Caco-2 (cell line): ENCODE measurements at regions not wholly inside any gene's neighbourhood (a gene's known extent, or its start where the extent isn't known, plus 50 kb on each side); places are given as distances from the start of the nearest gene placed in this dataset.

Experiments used
- BruUV-seq: library from RNA; stranded (reverse); fragments of 400-500 nt; replicated peaks from 2 replicates; lab custom pipeline; 2021; lab: Mats Ljungman, UMichigan
- CTCF ChIA-PET: fragments of 300-600 bp; sonication (Branson Sonifier 250); formaldehyde crosslinking; loops from one replicate; lab custom pipeline; 2022; ENCODE audit warnings: antibody characterized with exemption; lab: Charles Lee
- POLR2A ChIA-PET: fragments of 300-600 bp; sonication (Branson Sonifier 250); formaldehyde crosslinking; loops from one replicate; lab custom pipeline; 2022; ENCODE audit warnings: antibody characterized with exemption; lab: Charles Lee
- DNase-seq, 2 experiments: peaks; one replicate each; pipeline versions ENCODE4 v3.0.0 to v3.0.0-alpha.2; 2020 to 2022
- H3K27me3 ChIP-seq: replicated peaks from 2 replicates; pipeline ENCODE4 v1.6.0; 2011; ENCODE audit warnings: low read length; ENCODE audit not compliant: control insufficient read depth, insufficient read depth
- H3K36me3 ChIP-seq: 2 replicates; pipeline ENCODE4 v1.5.1; 2011; ENCODE audit warnings: low read length; ENCODE audit not compliant: control insufficient read depth, insufficient read depth
- H3K4me1 ChIP-seq: fragments of 250-450 bp; sonication (Bioruptor Pico); 2 replicates; pipeline ENCODE4 v1.5.1; 2020; ENCODE audit warnings: mild to moderate bottlenecking
- H3K4me3 ChIP-seq: 2 replicates; pipeline ENCODE4 v1.5.1; 2011; ENCODE audit warnings: low read depth, mild to moderate bottlenecking, control low read depth, low read length
- H3K9me3 ChIP-seq: fragments of 250-450 bp; sonication (Bioruptor Pico); 2 replicates; pipeline ENCODE4 v1.5.1; 2020; ENCODE audit warnings: mild to moderate bottlenecking, moderate library complexity
- H3K27ac Mint-ChIP-seq: one replicate; pipeline ENCODE4 v1.8.0; 2022; ENCODE audit warnings: mixed read lengths; ENCODE audit not compliant: unreplicated experiment
- H3K27me3 Mint-ChIP-seq: one replicate; pipeline ENCODE4 v1.8.0; 2022; ENCODE audit warnings: mixed read lengths; ENCODE audit not compliant: insufficient read depth, unreplicated experiment
- H3K36me3 Mint-ChIP-seq: one replicate; pipeline ENCODE4 v1.8.0; 2022; ENCODE audit warnings: mild to moderate bottlenecking, mixed read lengths; ENCODE audit not compliant: insufficient read depth, unreplicated experiment
- H3K4me1 Mint-ChIP-seq: one replicate; pipeline ENCODE4 v1.8.0; 2022; ENCODE audit warnings: low read depth, mixed read lengths; ENCODE audit not compliant: unreplicated experiment
- H3K4me3 Mint-ChIP-seq: one replicate; pipeline ENCODE4 v1.8.0; 2022; ENCODE audit warnings: mild to moderate bottlenecking, moderate library complexity, mixed read lengths; ENCODE audit not compliant: unreplicated experiment
- H3K9me3 Mint-ChIP-seq: one replicate; pipeline ENCODE4 v1.8.0; 2022; ENCODE audit warnings: mixed read lengths; ENCODE audit not compliant: unreplicated experiment
- intact Hi-C: fragments of 100-400 bp; cut with micrococcal nuclease; formaldehyde crosslinking; loops from one replicate; pipeline ENCODE4 v1.10.0; 2022; ENCODE audit not compliant: unreplicated experiment
- TF ChIP-seq, protein P1 (sequence below), 2 experiments: fragments of 200-600 bp in 1 of 2; IDR thresholded peaks; 1 replicate in 1 of 2; 2 replicates in 1 of 2; pipeline versions ENCODE4 v1.5.1 to v1.8.0; 2011 to 2022; ENCODE audit warnings: antibody characterized with exemption in 1 of 2, control low read depth in 1 of 2, inconsistent platforms in 1 of 2, low read depth in 1 of 2, low read length in 1 of 2, mild to moderate bottlenecking in 1 of 2, moderate library complexity in 1 of 2; ENCODE audit not compliant: insufficient read depth in 1 of 2, severe bottlenecking in 1 of 2, unreplicated experiment in 1 of 2

DNA sequence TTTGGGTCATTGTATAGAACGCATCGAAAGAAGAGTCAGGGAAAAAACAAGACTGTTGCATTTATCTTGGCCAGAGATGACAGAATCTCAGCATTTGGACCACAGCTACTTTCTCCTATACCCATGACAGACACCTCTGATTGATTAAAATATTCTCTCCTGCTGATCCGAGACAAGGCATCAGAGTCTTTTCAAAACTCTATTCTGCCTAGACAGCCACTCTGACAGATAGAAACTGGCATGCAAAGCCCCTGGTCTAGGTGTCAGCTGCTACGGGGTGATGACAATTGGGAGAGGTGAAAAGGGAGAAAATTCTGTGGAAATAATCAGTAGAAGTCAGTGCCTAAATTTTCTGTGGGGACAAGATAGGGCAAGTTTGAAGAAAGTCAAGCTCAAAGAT lies 152.2 kb downstream of the PIK3R1 start:
- TF ChIP-seq, protein P1, sequence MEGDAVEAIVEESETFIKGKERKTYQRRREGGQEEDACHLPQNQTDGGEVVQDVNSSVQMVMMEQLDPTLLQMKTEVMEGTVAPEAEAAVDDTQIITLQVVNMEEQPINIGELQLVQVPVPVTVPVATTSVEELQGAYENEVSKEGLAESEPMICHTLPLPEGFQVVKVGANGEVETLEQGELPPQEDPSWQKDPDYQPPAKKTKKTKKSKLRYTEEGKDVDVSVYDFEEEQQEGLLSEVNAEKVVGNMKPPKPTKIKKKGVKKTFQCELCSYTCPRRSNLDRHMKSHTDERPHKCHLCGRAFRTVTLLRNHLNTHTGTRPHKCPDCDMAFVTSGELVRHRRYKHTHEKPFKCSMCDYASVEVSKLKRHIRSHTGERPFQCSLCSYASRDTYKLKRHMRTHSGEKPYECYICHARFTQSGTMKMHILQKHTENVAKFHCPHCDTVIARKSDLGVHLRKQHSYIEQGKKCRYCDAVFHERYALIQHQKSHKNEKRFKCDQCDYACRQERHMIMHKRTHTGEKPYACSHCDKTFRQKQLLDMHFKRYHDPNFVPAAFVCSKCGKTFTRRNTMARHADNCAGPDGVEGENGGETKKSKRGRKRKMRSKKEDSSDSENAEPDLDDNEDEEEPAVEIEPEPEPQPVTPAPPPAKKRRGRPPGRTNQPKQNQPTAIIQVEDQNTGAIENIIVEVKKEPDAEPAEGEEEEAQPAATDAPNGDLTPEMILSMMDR (IDR thresholded peaks at IDR 0.05; ENCODE audit: insufficient read depth in 1 of 2, low read depth in 1 of 2, low read length in 1 of 2, severe bottlenecking in 1 of 2, unreplicated experiment in 1 of 2) = no peak
- DNase-seq = no peak
- Histone ChIP-seq H3K9me3 (no peaks in the 10 kb centered on the region), H3K4me1 (no peaks in the 10 kb centered on the region), H3K36me3 (no peaks in the 10 kb centered on the region), H3K4me3 (no peak overlapping the region), H3K27me3 (no peaks in the 10 kb centered on the region)
- Mint-ChIP-seq H3K4me3 (no peak overlapping the region), H3K36me3 (no peaks in the 10 kb centered on the region), H3K4me1 (no peaks in the 10 kb centered on the region), H3K9me3 (no peaks in the 10 kb centered on the region), H3K27ac (no peak overlapping the region), H3K27me3 (peaks cover 3% of the 10 kb centered on the region)
- BruUV-seq = no TSS peak
- ChIA-PET CTCF (interaction anchor here (0.7 kb wide), 1 partner anchor 247 kb away, joined by 3 read pairs; no protein-coding TSS in a partner anchor), POLR2A (no interaction called here)
- intact Hi-C loops = no loop called here

DNA sequence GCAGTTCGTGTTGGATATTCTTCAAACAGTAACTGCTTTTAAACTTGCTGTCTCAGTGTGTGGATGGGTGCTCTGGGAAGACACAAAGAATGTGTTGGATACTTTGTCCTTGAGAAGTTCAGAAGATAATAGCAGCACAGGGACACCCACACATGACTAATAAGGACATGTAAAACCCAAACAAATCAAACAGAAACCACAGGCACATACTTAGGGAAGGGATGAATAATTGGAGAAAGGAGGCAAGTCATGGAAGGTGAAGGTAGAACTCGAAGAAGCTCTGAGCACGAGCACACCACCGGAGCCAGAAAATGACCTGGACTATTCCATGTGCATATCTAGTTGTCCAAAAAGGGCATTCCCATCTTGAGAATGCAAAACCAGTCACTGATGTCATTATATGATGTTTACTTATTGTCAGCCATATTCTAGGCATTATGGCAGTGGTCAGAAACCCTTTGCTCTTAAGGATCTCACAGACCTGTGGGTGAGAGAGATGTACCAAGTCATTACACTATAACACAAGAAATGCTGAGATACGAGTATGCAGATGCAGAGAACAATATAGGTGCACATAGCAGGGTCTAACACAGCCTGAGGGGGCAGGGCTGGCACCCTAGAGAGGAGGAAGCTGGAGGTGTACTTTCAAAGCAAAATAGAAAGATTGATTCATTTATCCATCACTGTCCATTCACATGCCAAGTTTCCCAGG lies 152.9 kb downstream of the PIK3R1 start:
- no TSS peak for BruUV-seq
- H3K4me3 ChIP-seq = no peak overlapping the region
- no peaks in the 10 kb centered on the region for H3K4me1 ChIP-seq
- H3K4me1 Mint-ChIP-seq = no peaks in the 10 kb centered on the region
- peaks cover 4% of the 10 kb centered on the region for H3K27me3 Mint-ChIP-seq
- POLR2A ChIA-PET = no interaction called here
- CTCF ChIA-PET = interaction anchor here (0.7 kb wide), 1 partner anchor 246 kb away, joined by 3 read pairs; no protein-coding TSS in a partner anchor
- TF ChIP-seq, protein P1 (IDR thresholded peaks at IDR 0.05; ENCODE audit: insufficient read depth in 1 of 2, low read depth in 1 of 2, low read length in 1 of 2, severe bottlenecking in 1 of 2, unreplicated experiment in 1 of 2) = no peak
- H3K27ac Mint-ChIP-seq = no peak overlapping the region
- no peaks in the 10 kb centered on the region for H3K9me3 ChIP-seq
- H3K9me3 Mint-ChIP-seq = no peaks in the 10 kb centered on the region
- intact Hi-C loops = no loop called here
- H3K4me3 Mint-ChIP-seq = no peak overlapping the region
- no peaks in the 10 kb centered on the region for H3K27me3 ChIP-seq
- no peaks in the 10 kb centered on the region for H3K36me3 Mint-ChIP-seq
- no peaks in the 10 kb centered on the region for H3K36me3 ChIP-seq
- no peak for DNase-seq

DNA sequence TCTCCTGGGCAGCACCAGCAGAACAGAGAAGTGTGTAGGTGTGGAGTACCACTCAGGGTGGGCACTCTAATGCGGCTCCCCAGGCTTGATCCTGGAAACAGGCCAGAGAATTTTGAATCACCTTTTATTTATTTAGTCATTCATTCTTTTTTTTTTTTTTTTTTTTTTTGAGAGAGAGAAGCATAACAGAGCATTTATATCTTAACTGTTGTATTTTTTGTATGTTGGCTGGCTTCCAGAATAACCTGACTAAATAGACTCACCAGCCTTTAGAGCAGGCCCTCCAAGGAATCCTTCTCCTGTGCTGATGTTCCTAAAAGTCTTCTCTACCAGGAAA lies 153.4 kb downstream of the PIK3R1 start:
- peaks cover 2% of the 10 kb centered on the region for H3K27me3 Mint-ChIP-seq
- no peaks in the 10 kb centered on the region for H3K4me1 ChIP-seq
- H3K27me3 ChIP-seq = no peaks in the 10 kb centered on the region
- DNase-seq = no peak
- no peaks in the 10 kb centered on the region for H3K4me1 Mint-ChIP-seq
- no peak overlapping the region for H3K4me3 Mint-ChIP-seq
- no peak overlapping the region for H3K4me3 ChIP-seq
- H3K36me3 ChIP-seq = no peaks in the 10 kb centered on the region
- no TSS peak for BruUV-seq
- TF ChIP-seq, protein P1 (IDR thresholded peaks at IDR 0.05; ENCODE audit: insufficient read depth in 1 of 2, low read depth in 1 of 2, low read length in 1 of 2, severe bottlenecking in 1 of 2, unreplicated experiment in 1 of 2) = no peak
- no peaks in the 10 kb centered on the region for H3K36me3 Mint-ChIP-seq
- no peaks in the 10 kb centered on the region for H3K9me3 Mint-ChIP-seq
- no peaks in the 10 kb centered on the region for H3K9me3 ChIP-seq
- ChIA-PET CTCF (no interaction called here), POLR2A (no interaction called here)
- H3K27ac Mint-ChIP-seq = no peak overlapping the region
- intact Hi-C loops = no loop called here
